GM18867 (cell line): ENCODE measurements at regions not wholly inside any gene's neighbourhood (a gene's known extent, or its start where the extent isn't known, plus 50 kb on each side); places are given as distances from the start of the nearest gene placed in this dataset.
A peak's percentile ranks its signal among the peaks of the same experiment; 100 is the strongest.
"Not testable (repeated sequence)": the region's sequence is repeated elsewhere in the genome, so short reads cannot be mapped to it uniquely, and the experiment has no call there.

Source experiments
- ATAC-seq: cut with Tn5 transposase; IDR thresholded peaks from one replicate; pipeline ENCODE4 v1.9.1; 2021; ENCODE audit warnings: mild to moderate bottlenecking, moderate library complexity; ENCODE audit not compliant: unreplicated experiment

GRCh38 chr9:85792057-85792456, 50.3 kb upstream of the AGTPBP1 start:
- not testable (repeated sequence) for ATAC-seq

GRCh38 chr9:85802978-85803695, 61.4 kb upstream of the AGTPBP1 start:
- not testable (repeated sequence) for ATAC-seq

GRCh38 chr9:85804847-85805133, 63.0 kb upstream of the AGTPBP1 start:
- not testable (repeated sequence) for ATAC-seq

- ATAC-seq, result peak; percentile 72
Observed at GRCh38 chr9:85805134-85806005, 63.6 kb upstream of the AGTPBP1 start.

- ATAC-seq, result not testable (repeated sequence)
Observed at GRCh38 chr9:85808329-85808728, 66.6 kb upstream of the AGTPBP1 start.

- not testable (repeated sequence) for ATAC-seq
Observed at GRCh38 chr9:85813388-85813787, 71.6 kb upstream of the AGTPBP1 start.

GRCh38 chr9:85814800-85815199, 73.0 kb upstream of the AGTPBP1 start:
- ATAC-seq, result not testable (repeated sequence)

GRCh38 chr9:85818971-85819370, 77.2 kb upstream of the AGTPBP1 start:
- ATAC-seq, result peak; percentile 68

- ATAC-seq, result not testable (repeated sequence)
Observed at GRCh38 chr9:85820598-85820997, 78.8 kb upstream of the AGTPBP1 start.

- ATAC-seq, result not testable (repeated sequence)
Observed at GRCh38 chr9:85824949-85825348, 83.2 kb upstream of the AGTPBP1 start.

GRCh38 chr9:85834591-85834990, 92.8 kb upstream of the AGTPBP1 start:
- not testable (repeated sequence) for ATAC-seq

- ATAC-seq, result not testable (repeated sequence)
Observed at GRCh38 chr9:85843949-85844348, 97.0 kb upstream of the NAA35 start.

GRCh38 chr9:85847782-85848181, 93.2 kb upstream of the NAA35 start:
- ATAC-seq, result not testable (repeated sequence)

- no peak for ATAC-seq
Observed at GRCh38 chr9:85858056-85858750, 82.7 kb upstream of the NAA35 start.

GRCh38 chr9:85859765-85860164, 81.2 kb upstream of the NAA35 start:
- no peak for ATAC-seq

- not testable (repeated sequence) for ATAC-seq
Observed at GRCh38 chr9:85861882-85862281, 79.1 kb upstream of the NAA35 start.

- no peak for ATAC-seq
Observed at GRCh38 chr9:85863875-85864274, 77.1 kb upstream of the NAA35 start.

GRCh38 chr9:85871008-85871407, 69.9 kb upstream of the NAA35 start:
- ATAC-seq, result no peak

- ATAC-seq, result not testable (repeated sequence)
Observed at GRCh38 chr9:85871683-85872082, 69.3 kb upstream of the NAA35 start.

GRCh38 chr9:85872463-85872862, 68.5 kb upstream of the NAA35 start:
- no peak for ATAC-seq

- no peak for ATAC-seq
Observed at GRCh38 chr9:85876628-85877027, 64.3 kb upstream of the NAA35 start.
